Chondrocyte (in vitro differentiated cells): ENCODE measurements at regions not wholly inside any gene's neighbourhood (a gene's known extent, or its start where the extent isn't known, plus 50 kb on each side); places are given as distances from the start of the nearest gene placed in this dataset.

Experiments
- DNase-seq: peaks from one replicate; pipeline ENCODE4 v3.0.0; 2021; ENCODE audit warnings: mixed read lengths, low spot score
- H3K27ac Mint-ChIP-seq: one replicate; pipeline ENCODE4 v1.8.0; 2021; ENCODE audit warnings: mild to moderate bottlenecking, moderate library complexity, mixed read lengths; ENCODE audit not compliant: unreplicated experiment
- H3K27me3 Mint-ChIP-seq: 2 replicates; pipeline ENCODE4 v1.8.0; 2021; ENCODE audit warnings: low read depth, mixed read lengths
- H3K36me3 Mint-ChIP-seq: 2 replicates; pipeline ENCODE4 v1.8.0; 2021; ENCODE audit warnings: low read depth, mixed read lengths
- H3K4me1 Mint-ChIP-seq: 2 replicates; pipeline ENCODE4 v1.8.0; 2021; ENCODE audit warnings: low read depth, mild to moderate bottlenecking, mixed read lengths
- H3K4me3 Mint-ChIP-seq: one replicate; pipeline ENCODE4 v1.8.0; 2021; ENCODE audit warnings: mild to moderate bottlenecking, moderate library complexity, mixed read lengths; ENCODE audit not compliant: unreplicated experiment
- H3K9me3 Mint-ChIP-seq: 2 replicates; pipeline ENCODE4 v1.8.0; 2021; ENCODE audit warnings: low read depth, mixed read lengths
- TF ChIP-seq, protein P1 (sequence below): fragments of 200-600 bp; sonication (generic); IDR thresholded peaks from 2 replicates; pipeline ENCODE4 v1.5.0; 2021; ENCODE audit warnings: antibody characterized with exemption, mild to moderate bottlenecking, moderate library complexity

- Mint-ChIP-seq H3K4me3 (no peak overlapping the region), H3K27ac (peak overlapping the region; percentile 12), H3K27me3 (peaks cover 15% of the 10 kb centered on the region), H3K9me3 (no peaks in the 10 kb centered on the region), H3K4me1 (peaks cover 31% of the 10 kb centered on the region), H3K36me3 (peaks cover 1% of the 10 kb centered on the region)
- DNase-seq: no peak
- TF ChIP-seq, protein P1, sequence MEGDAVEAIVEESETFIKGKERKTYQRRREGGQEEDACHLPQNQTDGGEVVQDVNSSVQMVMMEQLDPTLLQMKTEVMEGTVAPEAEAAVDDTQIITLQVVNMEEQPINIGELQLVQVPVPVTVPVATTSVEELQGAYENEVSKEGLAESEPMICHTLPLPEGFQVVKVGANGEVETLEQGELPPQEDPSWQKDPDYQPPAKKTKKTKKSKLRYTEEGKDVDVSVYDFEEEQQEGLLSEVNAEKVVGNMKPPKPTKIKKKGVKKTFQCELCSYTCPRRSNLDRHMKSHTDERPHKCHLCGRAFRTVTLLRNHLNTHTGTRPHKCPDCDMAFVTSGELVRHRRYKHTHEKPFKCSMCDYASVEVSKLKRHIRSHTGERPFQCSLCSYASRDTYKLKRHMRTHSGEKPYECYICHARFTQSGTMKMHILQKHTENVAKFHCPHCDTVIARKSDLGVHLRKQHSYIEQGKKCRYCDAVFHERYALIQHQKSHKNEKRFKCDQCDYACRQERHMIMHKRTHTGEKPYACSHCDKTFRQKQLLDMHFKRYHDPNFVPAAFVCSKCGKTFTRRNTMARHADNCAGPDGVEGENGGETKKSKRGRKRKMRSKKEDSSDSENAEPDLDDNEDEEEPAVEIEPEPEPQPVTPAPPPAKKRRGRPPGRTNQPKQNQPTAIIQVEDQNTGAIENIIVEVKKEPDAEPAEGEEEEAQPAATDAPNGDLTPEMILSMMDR: no peak
Measured at GRCh38 chr9:38311382-38312270, 80.9 kb upstream of the ALDH1B1 start.

GRCh38 chr9:38309324-38310195, 82.9 kb upstream of the ALDH1B1 start:
- Mint-ChIP-seq H3K27ac (peak overlapping the region; percentile 65), H3K36me3 (peaks cover 1% of the 10 kb centered on the region), H3K27me3 (peaks cover 9% of the 10 kb centered on the region), H3K4me1 (peaks cover 31% of the 10 kb centered on the region), H3K4me3 (no peak overlapping the region), H3K9me3 (no peaks in the 10 kb centered on the region)
- TF ChIP-seq, protein P1: no peak
- DNase-seq: no peak

DNA sequence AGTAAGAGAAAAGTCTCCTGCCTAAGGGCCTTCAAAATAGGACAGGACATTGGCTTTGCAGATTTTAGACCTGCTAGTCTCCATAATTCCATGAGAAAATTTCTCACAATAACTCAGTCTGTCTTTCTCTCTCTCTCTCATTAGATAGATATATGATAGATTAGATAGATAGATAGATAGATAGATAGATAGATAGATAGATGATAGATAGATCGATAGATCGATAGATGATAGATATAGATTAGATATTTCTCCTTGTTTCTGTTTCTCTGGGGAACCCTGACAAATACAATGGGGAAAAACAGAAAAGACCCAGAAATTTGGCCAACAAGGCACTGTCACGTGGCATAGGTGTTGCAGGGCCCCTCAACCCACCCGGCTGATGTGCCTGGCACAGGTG, 84.4 kb upstream of the ALDH1B1 start:
- no peak overlapping the region for H3K27ac Mint-ChIP-seq
- H3K9me3 Mint-ChIP-seq: no peaks in the 10 kb centered on the region
- H3K4me3 Mint-ChIP-seq: no peak overlapping the region
- H3K36me3 Mint-ChIP-seq: no peaks in the 10 kb centered on the region
- H3K27me3 Mint-ChIP-seq: no peaks in the 10 kb centered on the region
- TF ChIP-seq, protein P1: no peak
- H3K4me1 Mint-ChIP-seq: peaks cover 31% of the 10 kb centered on the region
- no peak for DNase-seq

DNA sequence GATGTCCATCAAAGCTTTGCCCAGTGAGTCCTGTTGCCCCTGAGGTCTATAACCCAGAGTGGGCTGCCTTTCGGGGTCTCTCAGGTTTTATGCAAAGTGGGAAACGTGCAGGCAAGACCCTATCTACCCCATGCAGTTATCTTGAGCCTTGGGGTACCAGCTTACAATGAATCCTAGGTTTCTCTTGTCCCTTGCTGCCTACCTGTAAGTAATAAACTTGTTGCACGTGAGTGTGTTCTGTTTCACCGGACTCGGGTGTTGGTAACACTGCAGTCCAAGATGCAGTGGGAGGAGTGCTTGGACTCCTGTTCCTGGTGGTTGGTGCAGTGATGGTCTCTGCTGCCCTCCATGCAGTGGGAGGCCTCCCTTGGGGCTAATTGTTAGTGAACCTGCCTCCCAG, 85.6 kb upstream of the ALDH1B1 start:
- TF ChIP-seq, protein P1: no peak
- Mint-ChIP-seq H3K27ac (no peak overlapping the region), H3K36me3 (no peaks in the 10 kb centered on the region), H3K4me3 (no peak overlapping the region), H3K27me3 (no peaks in the 10 kb centered on the region), H3K9me3 (no peaks in the 10 kb centered on the region), H3K4me1 (peaks cover 31% of the 10 kb centered on the region)
- DNase-seq: no peak

DNA sequence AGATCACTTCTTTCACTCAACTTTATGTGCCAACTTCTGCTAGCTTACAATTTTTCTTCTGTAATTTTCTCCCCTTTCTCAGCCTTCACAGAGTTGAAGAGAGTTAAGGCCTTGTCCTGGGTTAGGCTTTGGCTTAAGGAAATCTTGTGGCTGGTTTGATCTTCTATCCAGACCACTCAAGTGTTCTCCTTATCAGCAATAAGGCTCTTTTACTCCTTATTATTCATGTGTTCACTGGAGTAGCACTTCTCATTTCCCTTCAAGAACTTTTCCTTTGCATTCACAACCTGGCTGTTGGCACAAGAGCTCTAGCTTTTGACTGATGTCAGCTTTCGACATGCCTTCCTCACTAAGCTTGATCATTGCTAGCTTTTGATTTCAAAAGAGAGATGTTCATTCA, 86.9 kb upstream of the ALDH1B1 start:
- H3K36me3 Mint-ChIP-seq: no peaks in the 10 kb centered on the region

More for the DNA sequence above, 86.9 kb upstream of the ALDH1B1 start:
- Mint-ChIP-seq H3K9me3 (no peaks in the 10 kb centered on the region), H3K27ac (no peak overlapping the region), H3K4me3 (no peak overlapping the region), H3K27me3 (no peaks in the 10 kb centered on the region), H3K4me1 (peaks cover 21% of the 10 kb centered on the region)
- DNase-seq: no peak
- TF ChIP-seq, protein P1: no peak
